GM18502 (cell line): ENCODE measurements at regions not wholly inside any gene's neighbourhood (a gene's known extent, or its start where the extent isn't known, plus 50 kb on each side); places are given as distances from the start of the nearest gene placed in this dataset.

Experiments
- ATAC-seq: cut with Tn5 transposase; IDR thresholded peaks from one replicate; pipeline ENCODE4 v1.9.1; 2021; ENCODE audit warnings: mild to moderate bottlenecking; ENCODE audit not compliant: unreplicated experiment, poor library complexity

GRCh38 chr17:45705123-45706009 is 78.8 kb upstream of the CRHR1 start:
- no peak for ATAC-seq

DNA sequence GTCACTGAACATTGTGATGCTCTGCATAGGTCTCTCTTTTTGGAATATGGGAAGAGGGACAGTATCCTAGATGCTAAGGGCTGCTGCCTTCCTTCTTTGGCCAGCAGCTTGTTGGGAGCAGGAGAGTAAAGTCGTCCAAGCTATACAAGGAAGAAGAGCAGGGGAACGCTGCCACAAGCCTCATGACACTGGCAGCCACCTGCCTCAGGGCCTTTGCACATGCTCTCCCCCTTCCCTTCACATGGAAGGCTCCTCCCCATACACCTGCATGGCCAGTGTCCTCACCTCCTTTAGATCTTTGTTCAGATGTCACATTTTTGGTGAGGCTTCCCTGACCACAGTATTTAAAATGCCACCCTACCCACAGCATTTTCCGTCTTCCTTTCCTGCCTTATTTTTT is 78.1 kb upstream of the CRHR1 start:
- no peak for ATAC-seq

DNA sequence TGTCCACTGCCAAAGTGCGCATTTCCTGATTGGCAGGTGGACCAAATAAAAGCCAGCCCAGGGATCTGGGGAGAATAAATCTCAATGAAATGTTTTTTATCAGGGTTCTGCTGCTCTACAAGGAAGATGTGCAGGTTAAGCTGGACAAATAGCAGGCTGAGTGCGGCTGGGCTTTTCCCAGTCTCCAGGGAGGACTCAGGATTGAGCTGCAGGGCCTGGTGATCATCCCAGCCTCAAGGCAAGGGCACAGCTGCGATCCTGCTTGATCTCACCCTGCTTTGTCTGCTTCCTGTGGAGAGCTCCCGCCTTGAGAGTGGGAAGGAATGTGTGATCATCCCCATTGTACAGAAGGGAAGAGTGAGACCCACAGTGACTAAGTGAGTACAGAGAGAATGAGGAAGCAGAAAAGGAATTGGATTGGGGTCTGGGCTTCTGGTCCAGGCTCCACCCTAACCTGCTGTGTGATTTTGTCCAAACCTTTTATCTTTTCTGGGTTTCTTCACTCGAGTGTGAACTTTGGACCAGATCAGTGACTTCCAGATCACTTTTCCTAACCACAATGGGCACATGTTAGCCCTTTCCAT is 75.3 kb upstream of the CRHR1 start:
- ATAC-seq = no peak

GRCh38 chr17:45709728-45710288 is 74.3 kb upstream of the CRHR1 start:
- no peak for ATAC-seq

DNA sequence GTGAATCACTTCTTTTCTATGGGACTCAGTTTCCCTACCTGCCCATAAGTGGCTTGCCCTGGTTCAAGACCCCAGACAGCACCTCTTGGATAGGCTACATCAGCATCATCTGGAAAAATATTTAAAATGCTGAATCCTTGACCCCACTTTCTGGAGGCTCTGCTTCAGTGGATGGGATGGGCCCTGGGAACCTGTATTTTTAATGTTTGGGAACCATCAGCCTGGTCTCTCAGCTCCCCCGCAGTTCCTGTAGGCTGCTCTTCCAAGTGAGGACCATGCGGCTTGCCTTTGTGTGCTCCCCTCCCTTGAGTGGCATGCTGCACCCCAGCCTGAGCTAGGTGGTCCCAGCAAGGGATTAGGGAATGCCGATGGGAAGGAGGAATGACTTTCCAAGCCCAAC is 68.3 kb upstream of the CRHR1 start:
- ATAC-seq = no peak

GRCh38 chr17:45718791-45719190 is 65.3 kb upstream of the CRHR1 start:
- ATAC-seq = no peak

DNA sequence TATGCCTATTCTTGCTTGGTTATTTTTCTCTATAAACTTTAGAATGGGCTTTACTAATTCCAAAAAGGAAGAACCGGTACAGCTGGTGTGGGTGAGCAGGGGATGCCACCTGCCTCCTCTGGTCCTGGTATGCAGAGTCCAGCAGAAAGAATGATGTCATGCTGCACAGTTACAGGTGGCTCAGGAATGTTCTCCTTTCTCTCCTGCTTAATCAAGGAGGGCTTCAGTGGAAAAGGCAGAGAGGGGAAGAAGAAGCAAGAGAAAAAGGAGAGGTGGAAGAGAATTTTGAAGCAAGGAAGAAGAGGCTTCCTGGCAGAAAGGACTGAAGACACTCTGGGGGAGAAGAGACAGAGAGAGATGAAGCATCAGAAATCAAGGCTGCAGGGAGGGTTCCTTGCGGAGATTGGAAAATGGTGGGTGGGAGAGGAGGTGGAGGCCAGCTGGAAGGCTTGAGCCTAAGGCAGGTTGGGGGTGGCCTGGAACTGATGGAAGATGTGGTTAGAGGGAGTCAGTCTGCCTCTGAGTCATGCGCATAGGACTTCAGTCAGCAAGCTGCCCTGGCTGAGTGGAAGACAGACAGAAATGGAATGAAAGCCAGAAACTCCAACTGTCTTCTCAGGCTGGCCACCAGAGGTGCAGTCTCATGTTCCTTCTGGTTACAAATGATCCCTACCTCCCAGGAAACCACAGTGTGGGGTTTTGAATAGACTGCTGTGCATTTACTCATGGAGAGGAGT is 64.6 kb upstream of the CRHR1 start:
- ATAC-seq = no peak

GRCh38 chr17:45720386-45720785 is 63.7 kb upstream of the CRHR1 start:
- no peak for ATAC-seq

GRCh38 chr17:45722161-45722560 is 62.0 kb upstream of the CRHR1 start:
- no peak for ATAC-seq

- ATAC-seq = no peak
Observed at GRCh38 chr17:45729294-45729907, 54.7 kb upstream of the CRHR1 start.

DNA sequence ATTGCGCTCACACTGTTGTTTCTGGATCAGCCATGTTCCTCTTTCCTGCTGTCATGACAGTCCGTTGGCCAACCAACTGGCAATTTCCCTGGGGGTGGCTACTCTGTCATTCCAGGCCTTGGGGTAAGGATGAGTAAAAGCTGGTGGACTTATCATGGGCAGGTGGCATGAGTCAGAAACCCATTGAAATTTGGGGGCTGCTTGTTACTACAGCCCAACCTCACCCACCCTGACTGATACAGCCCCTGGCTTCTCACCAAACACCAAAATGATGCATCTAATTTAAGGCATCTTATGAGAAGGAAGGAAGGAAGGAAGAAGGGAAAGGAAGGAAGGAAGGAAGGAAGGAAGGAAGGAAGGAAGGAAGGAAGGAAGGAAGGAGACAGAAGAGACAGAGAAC is 53.9 kb upstream of the CRHR1 start:
- no peak for ATAC-seq

- no peak for ATAC-seq
Observed at GRCh38 chr17:45731459-45731858, 52.7 kb upstream of the CRHR1 start.

- no peak for ATAC-seq
Observed at GRCh38 chr17:45732926-45733505, 51.1 kb upstream of the CRHR1 start.

- ATAC-seq = no peak
Observed at GRCh38 chr17:45733781-45734180, 50.3 kb upstream of the CRHR1 start.
